HCT116 (cell line): ENCODE measurements at regions not wholly inside any gene's neighbourhood (a gene's known extent, or its start where the extent isn't known, plus 50 kb on each side); places are given as distances from the start of the nearest gene placed in this dataset.
"Not testable (repeated sequence)": the region's sequence is repeated elsewhere in the genome, so short reads cannot be mapped to it uniquely, and the experiment has no call there.

Experiments used
- ATAC-seq: fragments of 200-7000 bp; cut with Tn5 transposase; 2 replicates; pipeline ENCODE4 v1.9.1; 2020; ENCODE audit warnings: mild to moderate bottlenecking, moderate library complexity
- BruUV-seq: library from RNA; stranded (reverse); fragments of 400-500 nt; replicated peaks from 2 replicates; lab custom pipeline; 2021; lab: Mats Ljungman, UMichigan
- CTCF ChIA-PET: fragments of 300-600 bp; sonication (Branson Sonifier 250); formaldehyde crosslinking; loops from one replicate; lab custom pipeline; 2021; ENCODE audit warnings: antibody characterized with exemption; lab: Charles Lee
- POLR2A ChIA-PET: fragments of 300-600, 350-600 bp; sonication (Branson Sonifier 250); formaldehyde crosslinking; loops from one replicate; lab custom pipeline; 2021; ENCODE audit warnings: antibody characterized with exemption; lab: Charles Lee
- RAD21 ChIA-PET, 2 experiments: fragments of 300-600 bp; sonication (Branson Sonifier 250); formaldehyde crosslinking; loops; one replicate each; lab custom pipeline; 2023; ENCODE audit warnings: low total read pairs in 2 of 2; ENCODE audit not compliant: uncharacterized antibody in 2 of 2, unreplicated experiment in 2 of 2, low non-redundant PET in 1 of 2; lab: Charles Lee
- DNase-seq: peaks from one replicate; pipeline ENCODE4 v3.0.0-alpha.2; 2010; ENCODE audit warnings: low read depth, low spot score
- H2AFZ ChIP-seq: fragments of 200-600 bp; shearing (Covaris generic), sonication (generic); 2 replicates; pipeline ENCODE4 v1.6.1; 2017; ENCODE audit warnings: low read depth, mixed run types, mixed read lengths, antibody characterized with exemption, low read length; ENCODE audit not compliant: poor library complexity, severe bottlenecking
- H3K27ac ChIP-seq: 2 replicates; pipeline ENCODE4 v1.5.1; 2012; ENCODE audit warnings: low read depth, low read length
- H3K27me3 ChIP-seq: fragments of 200-600 bp; sonication (generic); 2 replicates; pipeline ENCODE4 v1.6.1; 2016; ENCODE audit warnings: mixed run types, low read length, mixed read lengths; ENCODE audit not compliant: insufficient read depth
- H3K36me3 ChIP-seq, 2 experiments: fragments of 200-500 bp in 1 of 2; fragments of 200-600 bp in 1 of 2; sonication (Bioruptor generic) in 1 of 2; sonication (generic) in 1 of 2; 2 replicates each; pipeline versions ENCODE4 v1.5.1 to v1.6.1; 2014 to 2016; ENCODE audit warnings: low read length in 2 of 2, inconsistent platforms in 1 of 2, mixed read lengths in 1 of 2, mixed run types in 1 of 2; ENCODE audit not compliant: insufficient read depth in 2 of 2, control insufficient read depth in 1 of 2
- H3K4me1 ChIP-seq, 2 experiments: fragments of 200-600 bp in 1 of 2; sonication (generic) in 1 of 2; 2 replicates each; pipeline versions ENCODE4 v1.5.1 to v1.6.1; 2012 to 2017; ENCODE audit warnings: low read length in 2 of 2, inconsistent platforms in 1 of 2, mild to moderate bottlenecking in 1 of 2, mixed read lengths in 1 of 2, mixed run types in 1 of 2, moderate library complexity in 1 of 2; ENCODE audit not compliant: insufficient read depth in 2 of 2, control insufficient read depth in 1 of 2
- H3K4me2 ChIP-seq: fragments of 200-600 bp; sonication (generic); 2 replicates; pipeline ENCODE4 v1.6.1; 2017; ENCODE audit warnings: mixed run types, low read length, mixed read lengths
- H3K4me3 ChIP-seq, 2 experiments: fragments of 200-600 bp in 1 of 2; sonication (generic) in 1 of 2; replicated peaks in 1 of 2; 2 replicates each; pipeline ENCODE4 v1.5.1; 2011 to 2016; ENCODE audit warnings: low read length in 2 of 2, control low read depth in 1 of 2, low read depth in 1 of 2, mild to moderate bottlenecking in 1 of 2, mixed read lengths in 1 of 2, mixed run types in 1 of 2
- H3K79me2 ChIP-seq: fragments of 200-600 bp; sonication (generic); 2 replicates; pipeline ENCODE4 v1.6.1; 2017; ENCODE audit warnings: mild to moderate bottlenecking, mixed run types, low read length, moderate library complexity, mixed read lengths; ENCODE audit not compliant: insufficient read depth
- H3K9ac ChIP-seq: fragments of 200-600 bp; sonication (generic); 2 replicates; pipeline ENCODE4 v1.6.1; 2016; ENCODE audit warnings: low read length, mixed read lengths
- H3K9me2 ChIP-seq: fragments of 200-600 bp; sonication (generic), shearing (Covaris generic); 2 replicates; pipeline ENCODE4 v1.6.1; 2017; ENCODE audit warnings: mixed run types, mild to moderate bottlenecking, moderate library complexity; ENCODE audit not compliant: insufficient read depth
- H3K9me3 ChIP-seq, 2 experiments: fragments of 200-500 bp in 1 of 2; fragments of 200-600 bp in 1 of 2; sonication (Bioruptor generic) in 1 of 2; sonication (generic) in 1 of 2; 2 replicates each; pipeline ENCODE4 v1.6.1; 2014 to 2017; ENCODE audit warnings: low read length in 2 of 2, mixed read lengths in 2 of 2, inconsistent platforms in 1 of 2, low read depth in 1 of 2, mild to moderate bottlenecking in 1 of 2, mixed run types in 1 of 2, moderate library complexity in 1 of 2; ENCODE audit not compliant: control insufficient read depth in 1 of 2, insufficient read depth in 1 of 2
- H4K20me1 ChIP-seq: fragments of 200-600 bp; sonication (generic), shearing (Covaris generic); 2 replicates; pipeline ENCODE4 v1.6.1; 2017; ENCODE audit warnings: mixed run types, mild to moderate bottlenecking, moderate library complexity; ENCODE audit not compliant: insufficient read depth
- CBX3 ChIP-seq: IDR thresholded peaks from 2 replicates; pipeline ENCODE4 v1.6.1; 2012; ENCODE audit warnings: low read depth
- ELF1 ChIP-seq: IDR thresholded peaks from 2 replicates; pipeline ENCODE4 v1.6.1; 2012; ENCODE audit warnings: low read depth, borderline replicate concordance
- FOSL1 ChIP-seq: IDR thresholded peaks from 2 replicates; pipeline ENCODE4 v1.6.1; 2012; ENCODE audit warnings: low read depth
- JUND ChIP-seq: IDR thresholded peaks from 2 replicates; pipeline ENCODE4 v1.6.1; 2012
- MAX ChIP-seq: IDR thresholded peaks from 2 replicates; pipeline ENCODE4 v1.6.1; 2012
- SRF ChIP-seq: IDR thresholded peaks from 2 replicates; pipeline ENCODE4 v1.6.1; 2012; ENCODE audit warnings: low read depth
- TCF7L2 ChIP-seq: IDR thresholded peaks from 2 replicates; pipeline ENCODE4 v1.7.0; 2011; ENCODE audit warnings: borderline replicate concordance, inconsistent platforms; ENCODE audit not compliant: insufficient read depth, insufficient read length; ENCODE audit errors: extremely low read depth
- intact Hi-C: fragments of 100-400 bp; cut with micrococcal nuclease; formaldehyde crosslinking; loops from 2 replicates; pipeline ENCODE4 v1.10.0; 2022

GRCh38 chr5:101206534-101206933 is 303.5 kb upstream of the ST8SIA4 start (continued):
- TF ChIP-seq TCF7L2 (no peak), CBX3 (no peak), JUND (no peak), ELF1 (no peak), FOSL1 (no peak), SRF (no peak), MAX (no peak)

DNA sequence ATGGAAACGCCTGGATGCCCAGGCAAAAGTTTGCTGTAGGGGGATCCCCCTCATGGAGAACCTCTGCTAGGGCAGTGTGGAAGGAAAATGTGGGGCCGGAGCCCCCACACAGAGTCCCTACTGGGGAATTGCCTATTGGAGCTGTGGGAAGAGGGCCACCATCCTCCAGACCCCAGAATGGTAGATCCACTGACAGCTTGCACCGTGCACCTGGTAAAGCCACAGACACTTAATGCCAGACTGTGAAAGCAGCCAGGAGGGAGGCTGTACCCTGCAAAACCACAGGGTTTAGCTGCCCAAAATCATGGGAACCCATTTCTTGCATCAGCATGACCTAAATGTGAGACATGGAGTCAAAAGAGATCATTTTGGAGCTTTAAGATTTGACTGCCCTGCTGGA is 302.0 kb upstream of the ST8SIA4 start:
- intact Hi-C loops, H2AFZ ChIP-seq, H3K9me3 ChIP-seq, H3K27me3 ChIP-seq, BruUV-seq, RAD21 ChIA-PET, DNase-seq, H3K4me2 ChIP-seq, H4K20me1 ChIP-seq, CTCF ChIA-PET, H3K4me1 ChIP-seq, H3K27ac ChIP-seq, POLR2A ChIA-PET, H3K9ac ChIP-seq, H3K4me3 ChIP-seq, H3K9me2 ChIP-seq, H3K36me3 ChIP-seq, ATAC-seq, H3K79me2 ChIP-seq: not testable (repeated sequence)

GRCh38 chr5:101180365-101180764 is 277.3 kb upstream of the ST8SIA4 start:
- ATAC-seq, DNase-seq, CTCF ChIA-PET, H3K36me3 ChIP-seq, H3K9me3 ChIP-seq, intact Hi-C loops, H3K4me1 ChIP-seq, BruUV-seq, H3K4me2 ChIP-seq, H2AFZ ChIP-seq, RAD21 ChIA-PET, H3K27ac ChIP-seq, H3K27me3 ChIP-seq, POLR2A ChIA-PET, H3K79me2 ChIP-seq, H3K4me3 ChIP-seq, H3K9me2 ChIP-seq, H4K20me1 ChIP-seq, H3K9ac ChIP-seq: not testable (repeated sequence)
